IMR-90 (cell line): ENCODE measurements at regions not wholly inside any gene's neighbourhood (a gene's known extent, or its start where the extent isn't known, plus 50 kb on each side); places are given as distances from the start of the nearest gene placed in this dataset.
A peak's percentile ranks its signal among the peaks of the same experiment; 100 is the strongest.

ENCODE experiments used
- ATAC-seq: fragments of 200-7000 bp; cut with Tn5 transposase; 2 replicates; pipeline ENCODE4 v1.9.1; 2020; ENCODE audit warnings: low read depth, mild to moderate bottlenecking, moderate library complexity
- BruUV-seq: library from RNA; stranded (reverse); fragments of 400-500 nt; replicated peaks from 2 replicates; lab custom pipeline; 2021; lab: Mats Ljungman, UMichigan
- CTCF ChIA-PET: fragments of 300-600 bp; formaldehyde crosslinking; extraction: SDS; loops from one replicate; lab custom pipeline; 2021; ENCODE audit warnings: antibody characterized with exemption; lab: Yijun Ruan, JAX
- POLR2A ChIA-PET: fragments of 300-600 bp; sonication (Branson Sonifier 250); formaldehyde crosslinking; loops from one replicate; lab custom pipeline; 2022; ENCODE audit warnings: antibody characterized with exemption; ENCODE audit not compliant: unreplicated experiment; lab: Charles Lee
- DNase-seq: peaks from one replicate; pipeline ENCODE4 v3.0.0; 2013
- H2AFZ ChIP-seq: replicated peaks from 2 replicates; pipeline ENCODE3; 2013; ENCODE audit warnings: low read length, mild to moderate bottlenecking; ENCODE audit not compliant: poor library complexity
- H2AK5ac ChIP-seq: 2 replicates; pipeline ENCODE4 v1.6.1; 2013; ENCODE audit warnings: low read depth, low read length, inconsistent platforms
- H2AK9ac ChIP-seq: replicated peaks from 2 replicates; pipeline ENCODE3; 2013; ENCODE audit warnings: mild to moderate bottlenecking, low read depth, low read length, moderate library complexity; ENCODE audit not compliant: poor library complexity
- H2BK120ac ChIP-seq: 2 replicates; pipeline ENCODE4 v1.6.1; 2013; ENCODE audit warnings: low read depth, low read length, inconsistent platforms
- H2BK15ac ChIP-seq: 3 replicates; pipeline ENCODE4 v1.6.1; 2013; ENCODE audit warnings: low read depth, low read length, inconsistent platforms
- H2BK20ac ChIP-seq: 2 replicates; pipeline ENCODE4 v1.6.1; 2013; ENCODE audit warnings: low read depth, mild to moderate bottlenecking, inconsistent platforms, low read length, moderate library complexity
- H2BK5ac ChIP-seq: 2 replicates; pipeline ENCODE4 v1.6.1; 2013; ENCODE audit warnings: mild to moderate bottlenecking, low read depth, low read length, inconsistent platforms; ENCODE audit not compliant: poor library complexity, severe bottlenecking
- H3K14ac ChIP-seq: replicated peaks from 2 replicates; pipeline ENCODE4 v1.6.1; 2013; ENCODE audit warnings: low read depth, low read length, inconsistent platforms
- H3K18ac ChIP-seq: 2 replicates; pipeline ENCODE4 v1.6.1; 2013; ENCODE audit warnings: low read depth, low read length, control low read depth
- H3K23ac ChIP-seq: 2 replicates; pipeline ENCODE4 v1.6.1; 2013; ENCODE audit warnings: low read depth, low read length, inconsistent platforms
- H3K27ac ChIP-seq: 2 replicates; pipeline ENCODE4 v1.5.1; 2013; ENCODE audit warnings: mild to moderate bottlenecking, control low read depth, low read length; ENCODE audit not compliant: insufficient read depth
- H3K27me3 ChIP-seq: 2 replicates; pipeline ENCODE4 v1.6.1; 2013; ENCODE audit warnings: low read length; ENCODE audit not compliant: control insufficient read depth, insufficient read depth
- H3K36me3 ChIP-seq: 2 replicates; pipeline ENCODE4 v1.6.1; 2013; ENCODE audit warnings: low read length, mixed read lengths; ENCODE audit not compliant: control insufficient read depth, insufficient read depth
- H3K4ac ChIP-seq: 2 replicates; pipeline ENCODE4 v1.6.1; 2013; ENCODE audit warnings: low read depth, low read length, inconsistent platforms
- H3K4me1 ChIP-seq: 2 replicates; pipeline ENCODE4 v1.6.1; 2013; ENCODE audit warnings: low read length, mixed read lengths; ENCODE audit not compliant: control insufficient read depth, insufficient read depth
- H3K4me2 ChIP-seq: 2 replicates; pipeline ENCODE4 v1.6.1; 2013; ENCODE audit warnings: low read depth, mild to moderate bottlenecking, control low read depth, low read length, moderate library complexity
- H3K4me3 ChIP-seq: 2 replicates; pipeline ENCODE4 v1.5.1; 2013; ENCODE audit warnings: low read depth, mild to moderate bottlenecking, control low read depth, low read length, moderate library complexity; ENCODE audit not compliant: insufficient read depth
- H3K56ac ChIP-seq: 2 replicates; pipeline ENCODE4 v1.6.1; 2013; ENCODE audit warnings: low read length, inconsistent platforms; ENCODE audit not compliant: insufficient read depth; ENCODE audit errors: extremely low read depth
- H3K79me1 ChIP-seq, 2 experiments: 2 replicates each; pipeline ENCODE4 v1.6.1; 2013; ENCODE audit warnings: low read length in 2 of 2, inconsistent platforms in 1 of 2, low read depth in 1 of 2
- H3K9ac ChIP-seq: 2 replicates; pipeline ENCODE4 v1.6.1; 2013; ENCODE audit warnings: low read depth, low read length, control low read depth
- H3K9me1 ChIP-seq: 2 replicates; pipeline ENCODE4 v1.6.1; 2013; ENCODE audit warnings: low read length, inconsistent platforms; ENCODE audit not compliant: insufficient read depth
- H3K9me3 ChIP-seq: 2 replicates; pipeline ENCODE4 v1.6.1; 2013; ENCODE audit warnings: low read length; ENCODE audit not compliant: control insufficient read depth, insufficient read depth
- H4K20me1 ChIP-seq: 2 replicates; pipeline ENCODE4 v1.6.1; 2013; ENCODE audit warnings: low read length, inconsistent platforms; ENCODE audit not compliant: insufficient read depth
- H4K5ac ChIP-seq: 2 replicates; pipeline ENCODE4 v1.6.1; 2013; ENCODE audit warnings: mild to moderate bottlenecking, low read depth, low read length, control low read depth
- H4K8ac ChIP-seq, 2 experiments: 2 replicates each; pipeline ENCODE4 v1.6.1; 2013; ENCODE audit warnings: low read depth in 2 of 2, low read length in 2 of 2, control low read depth in 1 of 2, inconsistent platforms in 1 of 2
- H4K91ac ChIP-seq: 2 replicates; pipeline ENCODE4 v1.6.1; 2013; ENCODE audit warnings: low read depth, low read length, inconsistent platforms; ENCODE audit not compliant: insufficient read depth
- BHLHE40 ChIP-seq: fragments of 150-350 bp; IDR thresholded peaks from 2 replicates; pipeline ENCODE4 v1.6.1; 2016; ENCODE audit warnings: mild to moderate bottlenecking, low read depth, low read length
- MAZ ChIP-seq: IDR thresholded peaks from 2 replicates; pipeline ENCODE4 v1.6.1; 2012; ENCODE audit warnings: low read depth, mild to moderate bottlenecking, low read length, improper control_type of control experiment, moderate library complexity, borderline replicate concordance
- NFE2L2 ChIP-seq: fragments of 150-350 bp; IDR thresholded peaks from 2 replicates; pipeline ENCODE4 v1.6.1; 2016; ENCODE audit warnings: low read depth, mild to moderate bottlenecking, low read length
- RFX5 ChIP-seq: IDR thresholded peaks from 2 replicates; pipeline ENCODE4 v1.8.0; 2012; ENCODE audit warnings: low read depth, mild to moderate bottlenecking, low read length, moderate library complexity
- SMC3 ChIP-seq: fragments of 150-350 bp; IDR thresholded peaks from 2 replicates; pipeline ENCODE4 v1.6.1; 2016; ENCODE audit warnings: low read depth, mild to moderate bottlenecking, antibody characterized with exemption, low read length, moderate library complexity
- WGBS, 2 experiments: methylation state at CpG; one replicate each; pipeline versions ENCODE4 v1.1.5 to v1.1.7; 2013; ENCODE audit warnings: missing lambda C conversion rate in 2 of 2; ENCODE audit not compliant: insufficient read length in 1 of 2; ENCODE audit errors: extremely low coverage in 2 of 2; 5-methylcytosine and 5-hydroxymethylcytosine counted together
- dilution Hi-C: fragments of 300-500 bp; cut with HindIII; formaldehyde crosslinking; loops from one replicate; pipeline ENCODE4 v1.14.3; 2018; ENCODE audit warnings: low sequenced_read_pairs; ENCODE audit not compliant: unreplicated experiment
- in situ Hi-C: fragments of 300-500 bp; cut with MboI; formaldehyde crosslinking; loops from 3 replicates; pipeline ENCODE4 v1.14.3; 2019; ENCODE audit warnings: low sequenced_read_pairs, inconsistent platforms, mixed read lengths
- intact Hi-C: fragments of 100-400 bp; cut with micrococcal nuclease; formaldehyde crosslinking; loops from 2 replicates; pipeline ENCODE4 v1.10.0; 2022
- TF ChIP-seq, protein P1 (sequence below): fragments of 150-350 bp; IDR thresholded peaks from 2 replicates; pipeline ENCODE4 v1.6.1; 2016; ENCODE audit warnings: low read depth, mild to moderate bottlenecking, low read length, moderate library complexity, borderline replicate concordance
- TF ChIP-seq, protein P2 (sequence below): fragments of 150-350 bp; IDR thresholded peaks from 2 replicates; pipeline ENCODE4 v1.6.1; 2017; ENCODE audit warnings: mild to moderate bottlenecking, antibody characterized with exemption, low read length, low read depth

DNA sequence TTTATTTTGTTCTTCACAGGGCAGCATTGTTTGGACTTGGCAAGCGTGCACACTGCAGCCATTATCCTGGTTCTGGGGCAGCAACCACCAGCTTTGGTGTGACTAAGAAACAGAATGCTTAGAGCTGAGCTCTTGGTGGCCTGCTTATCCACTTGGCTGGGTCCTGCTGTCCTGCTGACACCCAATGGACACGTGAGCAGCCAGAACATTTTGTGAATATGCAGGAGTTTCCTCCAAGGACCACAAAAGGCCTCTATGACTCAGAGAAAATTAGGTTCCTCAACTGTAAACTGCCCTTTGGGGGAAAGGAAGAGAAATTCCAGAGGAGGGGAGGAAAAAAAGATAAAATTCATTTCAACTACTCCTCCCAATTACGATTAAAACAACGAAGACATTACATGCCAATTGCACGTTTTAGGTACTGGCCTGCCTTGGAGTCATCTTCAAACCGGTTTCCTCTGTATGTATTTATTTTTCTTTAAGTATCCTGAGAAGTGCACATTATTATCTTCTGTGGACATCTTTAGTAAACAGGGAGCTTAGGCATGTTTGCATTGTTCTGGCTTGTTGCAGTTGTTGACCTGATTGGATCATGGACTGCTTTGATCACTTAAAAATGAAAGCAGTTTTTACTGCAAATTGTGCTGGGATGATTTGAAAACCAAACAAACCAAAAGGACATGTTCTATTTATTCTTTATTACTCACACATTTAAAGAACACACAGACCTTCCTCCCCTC lies 82.3 kb upstream of the TLE4 start:
- peak overlapping the region; percentile 29 for H3K4ac ChIP-seq
- H3K36me3 ChIP-seq: no peaks in the 10 kb centered on the region
- H3K4me1 ChIP-seq: no peaks in the 10 kb centered on the region; the same call in 1 of the 2 replicates
- H3K27me3 ChIP-seq: no peaks in the 10 kb centered on the region
- TF ChIP-seq RFX5 (no peak), MAZ (peak; percentile 72), BHLHE40 (peak; percentile 76), SMC3 (no peak), NFE2L2 (no peak)
- TF ChIP-seq, protein P1, sequence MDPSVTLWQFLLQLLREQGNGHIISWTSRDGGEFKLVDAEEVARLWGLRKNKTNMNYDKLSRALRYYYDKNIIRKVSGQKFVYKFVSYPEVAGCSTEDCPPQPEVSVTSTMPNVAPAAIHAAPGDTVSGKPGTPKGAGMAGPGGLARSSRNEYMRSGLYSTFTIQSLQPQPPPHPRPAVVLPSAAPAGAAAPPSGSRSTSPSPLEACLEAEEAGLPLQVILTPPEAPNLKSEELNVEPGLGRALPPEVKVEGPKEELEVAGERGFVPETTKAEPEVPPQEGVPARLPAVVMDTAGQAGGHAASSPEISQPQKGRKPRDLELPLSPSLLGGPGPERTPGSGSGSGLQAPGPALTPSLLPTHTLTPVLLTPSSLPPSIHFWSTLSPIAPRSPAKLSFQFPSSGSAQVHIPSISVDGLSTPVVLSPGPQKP: no peak
- TF ChIP-seq, protein P2, sequence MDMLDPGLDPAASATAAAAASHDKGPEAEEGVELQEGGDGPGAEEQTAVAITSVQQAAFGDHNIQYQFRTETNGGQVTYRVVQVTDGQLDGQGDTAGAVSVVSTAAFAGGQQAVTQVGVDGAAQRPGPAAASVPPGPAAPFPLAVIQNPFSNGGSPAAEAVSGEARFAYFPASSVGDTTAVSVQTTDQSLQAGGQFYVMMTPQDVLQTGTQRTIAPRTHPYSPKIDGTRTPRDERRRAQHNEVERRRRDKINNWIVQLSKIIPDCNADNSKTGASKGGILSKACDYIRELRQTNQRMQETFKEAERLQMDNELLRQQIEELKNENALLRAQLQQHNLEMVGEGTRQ: peak; percentile 86
- peak overlapping the region; percentile 15; the same call in 1 of the 2 replicates for H2BK20ac ChIP-seq
- H3K9me1 ChIP-seq: no peaks in the 10 kb centered on the region
- in situ Hi-C loops (no loop called here), intact Hi-C loops (no loop called here), dilution Hi-C loops (no loop called here)
- H3K56ac ChIP-seq: no peak overlapping the region
- H2AK5ac ChIP-seq: no peak overlapping the region
- H2BK5ac ChIP-seq: peak overlapping the region; percentile 27
- H2AFZ ChIP-seq: peak overlapping the region; percentile 77
- H2BK120ac ChIP-seq: peak overlapping the region; percentile 5; the same call in 1 of the 2 replicates
- BruUV-seq: no TSS peak
- no peak overlapping the region for H3K9ac ChIP-seq
- H3K79me1 ChIP-seq: no peaks in the 10 kb centered on the region
- 50% methylated on average over 1 of the region's 6 CpGs; no CpG with 5 or more reads in 1 of the 2 experiments for WGBS, 2 experiments
- H2AK9ac ChIP-seq: peak overlapping the region; percentile 20
- H3K9me3 ChIP-seq: peaks cover 4% of the 10 kb centered on the region; the same call in 1 of the 2 replicates
- peak overlapping the region; percentile 7; the same call in 1 of the 2 replicates for H3K27ac ChIP-seq
- CTCF ChIA-PET: no interaction called here
- ATAC-seq: peak; percentile 85
- H3K4me3 ChIP-seq: no peak overlapping the region
- H2BK15ac ChIP-seq: no peak overlapping the region
- no peak overlapping the region for H4K91ac ChIP-seq
- H3K23ac ChIP-seq: no peak overlapping the region
- no peak overlapping the region for H3K18ac ChIP-seq
- peak overlapping the region; percentile 59 for H3K4me2 ChIP-seq
- no peak overlapping the region for H4K5ac ChIP-seq
- DNase-seq: peak; percentile 62
- no peaks in the 10 kb centered on the region for H4K20me1 ChIP-seq
- H4K8ac ChIP-seq: peak overlapping the region in 1 of 2 experiments; percentile 4; a peak in 2 of 4 replicates
- H3K14ac ChIP-seq: no peak overlapping the region
- POLR2A ChIA-PET: no interaction called here
